Prostate gland (tissue), 2 donors: ENCODE measurements at regions not wholly inside any gene's neighbourhood (a gene's known extent, or its start where the extent isn't known, plus 50 kb on each side); places are given as distances from the start of the nearest gene placed in this dataset.

Source experiments
- DNase-seq: peaks from one replicate; pipeline ENCODE4 v3.0.0-alpha.2; 2019; ENCODE audit warnings: low spot score
- H3K27ac ChIP-seq, 2 donors: fragments of 200-600 bp; sonication (generic); 2 replicates each; pipeline ENCODE4 v1.5.1; 2017 to 2019
- H3K27me3 ChIP-seq: fragments of 200-600 bp; sonication (generic); replicated peaks from 2 replicates; pipeline ENCODE4 v1.5.1; 2019; ENCODE audit not compliant: insufficient read depth
- H3K36me3 ChIP-seq, 2 donors: fragments of 200-600 bp; sonication (generic); 1 replicate in 1 of 2; 2 replicates in 1 of 2; pipeline versions ENCODE4 v1.5.1 to v1.8.1; 2017 to 2019
- H3K4me1 ChIP-seq: fragments of 200-600 bp; sonication (generic); replicated peaks from 2 replicates; pipeline ENCODE4 v1.5.1; 2019
- H3K4me3 ChIP-seq, 2 donors: fragments of 200-600 bp; sonication (generic); 2 replicates each; pipeline ENCODE4 v1.5.1; 2017 to 2019
- H3K9me3 ChIP-seq: fragments of 200-600 bp; sonication (generic); 2 replicates; pipeline ENCODE4 v1.5.1; 2017
- POLR2A ChIP-seq: fragments of 450-650 bp; IDR thresholded peaks from one replicate; pipeline ENCODE4 v1.6.1; 2016; ENCODE audit warnings: antibody characterized with exemption, mild to moderate bottlenecking
- POLR2AphosphoS5 ChIP-seq: sonication (generic); formaldehyde crosslinking; IDR thresholded peaks from one replicate; pipeline ENCODE4 v1.6.1; 2017; ENCODE audit warnings: antibody characterized with exemption
- WGBS: methylation state at CpG from one replicate; pipeline ENCODE4 v1.1.5; 2018; 5-methylcytosine and 5-hydroxymethylcytosine counted together
- intact Hi-C: fragments of 100-400 bp; cut with DNase I; formaldehyde crosslinking; loops from one replicate; pipeline ENCODE4 v1.14.2; 2022
- TF ChIP-seq, protein P1 (sequence below), 4 experiments: fragments of 200-600 bp in 2 of 4; fragments of 450-650 bp in 2 of 4; sonication (generic) in 2 of 4; IDR thresholded peaks; 1 replicate in 3 of 4; 2 replicates in 1 of 4; pipeline ENCODE4 v1.5.1; 2016 to 2019; ENCODE audit warnings: antibody characterized with exemption in 4 of 4, mild to moderate bottlenecking in 2 of 4, moderate library complexity in 2 of 4

DNA sequence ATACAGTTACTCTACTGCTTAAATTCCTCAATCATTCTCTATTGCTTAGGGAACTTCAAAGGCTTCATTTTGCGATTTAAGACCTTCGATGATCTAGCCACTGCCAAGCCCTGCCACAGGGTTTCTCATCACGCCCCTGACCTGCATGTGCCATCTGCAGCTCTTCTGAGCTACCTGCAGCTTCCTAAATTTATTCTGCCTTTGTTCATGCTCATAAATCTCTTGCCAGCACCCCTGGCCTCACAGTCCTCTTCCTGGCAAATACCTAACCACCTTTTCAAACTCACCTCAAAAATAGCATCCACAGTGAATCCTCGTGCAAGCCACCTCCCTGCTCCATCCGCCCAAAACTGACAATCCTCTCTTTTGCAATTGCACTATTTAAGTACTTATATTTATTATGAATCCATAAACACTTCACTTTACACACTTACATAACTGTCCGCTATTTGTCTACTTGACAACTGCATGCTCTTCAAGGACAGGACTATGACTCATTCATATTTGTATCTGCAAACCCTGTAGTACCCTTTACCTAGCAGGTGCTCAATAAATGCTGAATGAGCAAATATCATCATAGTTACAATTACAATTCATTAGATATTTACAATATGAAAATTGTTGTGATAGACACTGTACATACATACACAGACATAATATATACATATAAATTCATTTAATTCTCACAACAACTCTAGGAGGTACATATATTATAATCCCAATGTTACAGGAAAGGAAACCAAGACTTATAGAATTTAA lies 280.0 kb upstream of the RASGEF1B start:
- Histone ChIP-seq H3K27ac (no peak overlapping the region), H3K4me3 (no peak overlapping the region), H3K36me3 (no peaks in the 10 kb centered on the region), H3K4me1 (no peaks in the 10 kb centered on the region), H3K27me3 (no peaks in the 10 kb centered on the region), H3K9me3 (no peaks in the 10 kb centered on the region)
- TF ChIP-seq POLR2A = no peak
- TF ChIP-seq POLR2AphosphoS5 = no peak
- TF ChIP-seq, protein P1, sequence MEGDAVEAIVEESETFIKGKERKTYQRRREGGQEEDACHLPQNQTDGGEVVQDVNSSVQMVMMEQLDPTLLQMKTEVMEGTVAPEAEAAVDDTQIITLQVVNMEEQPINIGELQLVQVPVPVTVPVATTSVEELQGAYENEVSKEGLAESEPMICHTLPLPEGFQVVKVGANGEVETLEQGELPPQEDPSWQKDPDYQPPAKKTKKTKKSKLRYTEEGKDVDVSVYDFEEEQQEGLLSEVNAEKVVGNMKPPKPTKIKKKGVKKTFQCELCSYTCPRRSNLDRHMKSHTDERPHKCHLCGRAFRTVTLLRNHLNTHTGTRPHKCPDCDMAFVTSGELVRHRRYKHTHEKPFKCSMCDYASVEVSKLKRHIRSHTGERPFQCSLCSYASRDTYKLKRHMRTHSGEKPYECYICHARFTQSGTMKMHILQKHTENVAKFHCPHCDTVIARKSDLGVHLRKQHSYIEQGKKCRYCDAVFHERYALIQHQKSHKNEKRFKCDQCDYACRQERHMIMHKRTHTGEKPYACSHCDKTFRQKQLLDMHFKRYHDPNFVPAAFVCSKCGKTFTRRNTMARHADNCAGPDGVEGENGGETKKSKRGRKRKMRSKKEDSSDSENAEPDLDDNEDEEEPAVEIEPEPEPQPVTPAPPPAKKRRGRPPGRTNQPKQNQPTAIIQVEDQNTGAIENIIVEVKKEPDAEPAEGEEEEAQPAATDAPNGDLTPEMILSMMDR (IDR thresholded peaks at IDR 0.05) = no peak
- WGBS = 80% methylated on average over 6 of the region's 6 CpGs
- intact Hi-C loops = no loop called here
- DNase-seq = no peak

DNA sequence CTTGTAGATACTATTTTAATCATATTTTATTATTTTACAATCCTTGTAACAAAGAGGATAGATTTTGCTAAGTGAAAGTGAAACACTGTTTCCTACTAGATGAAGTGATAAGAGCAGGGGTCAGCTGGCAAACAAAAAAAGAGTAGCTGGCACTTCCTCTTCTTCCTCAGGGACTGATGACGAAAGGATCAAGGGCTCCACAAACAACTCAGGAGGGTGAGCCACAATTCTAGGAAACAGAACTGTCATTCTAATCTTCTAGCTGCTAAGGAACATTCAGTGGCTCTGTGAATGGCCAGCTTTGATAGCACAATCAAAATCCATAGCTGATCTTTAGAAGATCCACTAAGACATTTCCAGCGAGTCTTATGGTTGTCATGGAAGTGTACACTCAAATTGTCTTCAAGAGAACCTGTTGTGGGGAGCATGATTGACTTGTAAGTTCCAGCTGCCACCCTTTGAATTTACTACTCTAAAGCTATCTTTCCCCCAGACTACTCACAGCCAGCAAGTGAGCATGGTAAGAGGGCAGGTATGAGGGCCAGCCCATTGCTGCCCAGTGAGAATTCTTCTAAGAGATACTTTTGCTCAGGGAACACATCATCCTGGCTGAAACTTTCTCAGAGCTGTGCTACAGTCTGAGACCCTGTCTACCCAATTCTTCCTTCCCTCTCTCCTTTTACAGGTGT lies 275.7 kb upstream of the RASGEF1B start:
- H3K9me3 ChIP-seq = no peaks in the 10 kb centered on the region
- DNase-seq = no peak
- H3K27me3 ChIP-seq = no peaks in the 10 kb centered on the region
- TF ChIP-seq POLR2A = no peak
- TF ChIP-seq POLR2AphosphoS5 = no peak
- TF ChIP-seq, protein P1 (IDR thresholded peaks at IDR 0.05) = no peak
- intact Hi-C loops = no loop called here
- H3K4me1 ChIP-seq = no peaks in the 10 kb centered on the region
- H3K4me3 ChIP-seq = no peak overlapping the region
- H3K27ac ChIP-seq = no peak overlapping the region
- 58% methylated on average over 2 of the region's 2 CpGs for WGBS
- no peaks in the 10 kb centered on the region for H3K36me3 ChIP-seq

- H3K27me3 ChIP-seq = no peaks in the 10 kb centered on the region
- TF ChIP-seq POLR2AphosphoS5 (no peak), POLR2A (no peak)
- TF ChIP-seq, protein P1 (IDR thresholded peaks at IDR 0.05) = no peak
- no peaks in the 10 kb centered on the region for H3K9me3 ChIP-seq
- no peaks in the 10 kb centered on the region for H3K4me1 ChIP-seq
- no peak overlapping the region for H3K4me3 ChIP-seq
- no peak for DNase-seq
- WGBS = 82% methylated on average over 1 of the region's 1 CpG
- H3K27ac ChIP-seq = no peak overlapping the region
- intact Hi-C loops = no loop called here
- no peaks in the 10 kb centered on the region for H3K36me3 ChIP-seq
Observed at GRCh38 chr4:81746773-81747172, 275.1 kb upstream of the RASGEF1B start.

GRCh38 chr4:81746071-81746470 lies 274.4 kb upstream of the RASGEF1B start:
- Histone ChIP-seq H3K4me3 (no peak overlapping the region), H3K36me3 (no peaks in the 10 kb centered on the region), H3K9me3 (no peaks in the 10 kb centered on the region), H3K27me3 (no peaks in the 10 kb centered on the region), H3K4me1 (no peaks in the 10 kb centered on the region), H3K27ac (no peak overlapping the region)
- TF ChIP-seq POLR2A (no peak), POLR2AphosphoS5 (no peak)
- TF ChIP-seq, protein P1 (IDR thresholded peaks at IDR 0.05) = no peak
- WGBS = 68% methylated on average over 2 of the region's 2 CpGs
- DNase-seq = no peak
- intact Hi-C loops = no loop called here

DNA sequence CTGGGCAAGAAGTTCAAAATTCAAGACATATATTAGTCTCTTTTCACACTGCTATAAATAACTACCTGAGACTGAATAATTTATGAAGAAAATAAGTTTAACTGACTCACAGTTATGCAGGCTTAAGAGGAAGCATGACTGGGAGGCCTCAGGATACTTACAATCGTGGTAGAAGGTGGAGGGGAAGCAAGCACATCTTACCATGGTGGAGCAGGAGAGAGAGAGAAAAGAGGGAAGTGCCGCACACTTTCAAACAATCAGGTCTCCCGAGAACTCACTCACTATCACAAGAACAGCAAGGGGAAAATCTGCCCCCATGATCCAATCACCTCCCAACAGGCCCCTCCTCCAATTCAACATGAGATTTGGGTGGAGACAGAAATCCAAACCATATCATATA lies 273.3 kb upstream of the RASGEF1B start:
- Histone ChIP-seq H3K27ac (no peak overlapping the region), H3K27me3 (no peaks in the 10 kb centered on the region), H3K4me3 (no peak overlapping the region), H3K9me3 (no peaks in the 10 kb centered on the region), H3K4me1 (no peaks in the 10 kb centered on the region), H3K36me3 (no peaks in the 10 kb centered on the region)
- TF ChIP-seq POLR2A (no peak), POLR2AphosphoS5 (no peak)
- TF ChIP-seq, protein P1 (IDR thresholded peaks at IDR 0.05) = no peak
- no peak for DNase-seq
- 60% methylated on average over 3 of the region's 3 CpGs for WGBS
- intact Hi-C loops = no loop called here
